Psoas muscle (tissue), 7 donors: ENCODE measurements at regions not wholly inside any gene's neighbourhood (a gene's known extent, or its start where the extent isn't known, plus 50 kb on each side); places are given as distances from the start of the nearest gene placed in this dataset.

Source experiments
- ATAC-seq, 4 donors: fragments of 200-7000 bp; cut with Tn5 transposase; one replicate each; pipeline ENCODE4 v1.9.1; 2020; ENCODE audit warnings: moderate library complexity in 3 of 4, mild to moderate bottlenecking in 2 of 4
- DNase-seq, 2 donors: peaks; one replicate each; pipeline ENCODE4 v3.0.0-alpha.2; 2020
- H3K27ac ChIP-seq: fragments of 200-600 bp; one replicate; pipeline ENCODE4 v1.8.0; 2022
- H3K27me3 ChIP-seq, 3 donors: fragments of 200-600 bp in 1 of 3; one replicate each; pipeline versions ENCODE4 v1.6.1 to v1.8.0; 2013 to 2022; ENCODE audit warnings: low read length in 2 of 3, mild to moderate bottlenecking in 2 of 3, moderate library complexity in 1 of 3; ENCODE audit not compliant: insufficient read depth in 3 of 3
- H3K36me3 ChIP-seq, 2 donors: fragments of 200-600 bp in 1 of 2; one replicate each; pipeline versions ENCODE4 v1.6.1 to v1.8.0; 2013 to 2022; ENCODE audit warnings: low read depth in 1 of 2, mild to moderate bottlenecking in 1 of 2, moderate library complexity in 1 of 2; ENCODE audit not compliant: insufficient read depth in 1 of 2
- H3K4me1 ChIP-seq: fragments of 200-600 bp; one replicate; pipeline ENCODE4 v1.8.0; 2022
- H3K4me3 ChIP-seq: fragments of 200-600 bp; one replicate; pipeline ENCODE4 v1.8.0; 2022; ENCODE audit warnings: mild to moderate bottlenecking
- H3K9me3 ChIP-seq: fragments of 200-600 bp; one replicate; pipeline ENCODE4 v1.8.0; 2022
- CTCF ChIP-seq: fragments of 200-600 bp; IDR thresholded peaks from one replicate; pipeline ENCODE4 v1.8.0; 2022; ENCODE audit warnings: antibody characterized with exemption
- WGBS, 3 donors: extraction: QIAGEN DNeasy Blood & Tissue Kit; methylation state at CpG; one replicate each; pipeline versions ENCODE4 v1.1.6 to v1.1.7; 2013; 5-methylcytosine and 5-hydroxymethylcytosine counted together
- intact Hi-C, 2 donors: fragments of 100-400 bp; cut with DNase I; formaldehyde crosslinking; loops; one replicate each; pipeline versions ENCODE4 v1.11.0 to v1.14.2; 2022
- donor health status: healthy with polysubstance abuse.
- donor health status: DM: no; HTN: no; CAD: no; lungs with moderate emphysema.
- donor health status: Bipolar disorder and iron deficiency.
- donor health status: healthy.
- donor health status: DM: yes; HTN: yes; CAD: no.
- donor health status: DM: no; HTN: no; CAD: no.
- donor health status: DM: yes; HTN: yes; CAD: no.

GRCh38 chr1:98467122-98467521 lies 194.4 kb upstream of the SNX7 start:
- Histone ChIP-seq H3K36me3 (no peaks in the 10 kb centered on the region), H3K4me3 (no peak overlapping the region), H3K9me3 (no peaks in the 10 kb centered on the region), H3K27ac (no peak overlapping the region), H3K4me1 (no peaks in the 10 kb centered on the region), H3K27me3 (no peaks in the 10 kb centered on the region)
- intact Hi-C loops: loop anchor here in 1 of 2 donors (10.0 kb wide), 1 partner anchor 412 kb away; no protein-coding TSS in a partner anchor
- DNase-seq: no peak
- no peak for ATAC-seq
- no peak for TF ChIP-seq CTCF

DNA sequence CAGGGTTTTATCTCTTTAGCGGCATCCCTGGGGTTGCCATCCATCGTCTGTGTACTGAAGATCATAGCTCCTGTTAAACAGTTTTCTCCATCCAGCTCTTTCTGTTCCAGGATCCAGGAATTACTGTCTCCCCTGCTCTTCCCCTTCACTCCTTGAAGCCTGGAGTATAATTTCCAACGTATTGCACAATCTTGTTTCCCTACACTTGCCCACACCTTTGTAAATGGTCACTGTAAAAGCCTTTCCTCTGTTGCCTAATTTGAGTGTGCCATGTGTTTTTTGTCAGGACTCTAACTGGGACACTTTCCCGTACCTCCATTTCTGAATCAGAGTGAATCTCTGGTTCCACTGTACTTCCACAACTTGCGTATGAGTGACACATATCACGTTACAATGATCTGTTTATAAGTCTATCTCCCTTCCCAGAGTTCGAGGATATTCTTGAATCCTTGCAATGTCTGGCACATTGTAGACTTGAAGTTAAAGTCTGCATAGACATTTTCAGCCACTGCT lies 199.6 kb upstream of the SNX7 start:
- no peak overlapping the region for H3K4me3 ChIP-seq
- ATAC-seq: peak in 1 of 4 donors; percentile 78
- intact Hi-C loops: loop anchor here in 1 of 2 donors (10.0 kb wide), 1 partner anchor 407 kb away; no protein-coding TSS in a partner anchor

GRCh38 chr1:98460136-98460535 lies 201.4 kb upstream of the SNX7 start:
- Histone ChIP-seq H3K9me3 (no peaks in the 10 kb centered on the region), H3K4me3 (no peak overlapping the region), H3K27me3 (peaks cover 0 to 3% (median 0%) of the 10 kb centered on the region in 3 donors), H3K36me3 (no peaks in the 10 kb centered on the region), H3K4me1 (no peaks in the 10 kb centered on the region), H3K27ac (no peak overlapping the region)
- ATAC-seq (no peak), DNase-seq (no peak)
- intact Hi-C loops: loop anchor here in 1 of 2 donors (10.0 kb wide), 1 partner anchor 405 kb away; no protein-coding TSS in a partner anchor
- 32 to 40% (median 37%) methylated on average over 1 of the region's 1 CpG for WGBS, 3 donors
- no peak for TF ChIP-seq CTCF

More for the DNA sequence above, 199.6 kb upstream of the SNX7 start:
- no peaks in the 10 kb centered on the region for H3K27me3 ChIP-seq
- no peaks in the 10 kb centered on the region for H3K36me3 ChIP-seq
- no peaks in the 10 kb centered on the region for H3K4me1 ChIP-seq
- H3K9me3 ChIP-seq: no peaks in the 10 kb centered on the region
- H3K27ac ChIP-seq: no peak overlapping the region
- no peak for DNase-seq
- 45 to 77% (median 46%) methylated on average over 7 of the region's 7 CpGs for WGBS, 3 donors
- TF ChIP-seq CTCF: no peak

- WGBS, 3 donors: 88 to 93% (median 93%) methylated on average over 2 of the region's 2 CpGs
- Histone ChIP-seq H3K9me3 (no peaks in the 10 kb centered on the region), H3K27me3 (peaks cover 0 to 3% (median under 1%) of the 10 kb centered on the region in 3 donors), H3K4me3 (no peak overlapping the region), H3K27ac (no peak overlapping the region), H3K4me1 (no peaks in the 10 kb centered on the region), H3K36me3 (no peaks in the 10 kb centered on the region)
- no peak for DNase-seq
- TF ChIP-seq CTCF: no peak
- intact Hi-C loops: no loop called here
- ATAC-seq: no peak
Observed at GRCh38 chr1:98459486-98459870, 202.0 kb upstream of the SNX7 start.
